Esophagus (tissue), 2 donors: ENCODE measurements at regions not wholly inside any gene's neighbourhood (a gene's known extent, or its start where the extent isn't known, plus 50 kb on each side); places are given as distances from the start of the nearest gene placed in this dataset.

Source experiments
- H3K27ac ChIP-seq, 2 donors: one replicate each; pipeline ENCODE4 v1.5.1; 2013; ENCODE audit warnings: low read depth in 2 of 2, mild to moderate bottlenecking in 2 of 2, inconsistent platforms in 1 of 2, low read length in 1 of 2, moderate library complexity in 1 of 2
- H3K27me3 ChIP-seq, 2 donors: one replicate each; pipeline ENCODE4 v1.6.1; 2013; ENCODE audit warnings: low read length in 2 of 2, control low read depth in 1 of 2, mild to moderate bottlenecking in 1 of 2; ENCODE audit not compliant: insufficient read depth in 2 of 2, control insufficient read depth in 1 of 2
- H3K36me3 ChIP-seq, 2 donors: one replicate each; pipeline ENCODE4 v1.6.1; 2013; ENCODE audit warnings: low read length in 1 of 2; ENCODE audit not compliant: control insufficient read depth in 2 of 2, insufficient read depth in 2 of 2
- H3K4me1 ChIP-seq, 2 donors: one replicate each; pipeline ENCODE4 v1.6.1; 2013; ENCODE audit warnings: low read length in 1 of 2; ENCODE audit not compliant: control insufficient read depth in 2 of 2, insufficient read depth in 2 of 2
- H3K4me3 ChIP-seq, 2 donors: one replicate each; pipeline ENCODE4 v1.5.1; 2013; ENCODE audit warnings: low read length in 2 of 2, mild to moderate bottlenecking in 2 of 2, low read depth in 1 of 2, moderate library complexity in 1 of 2
- H3K9me3 ChIP-seq, 2 donors: one replicate each; pipeline ENCODE4 v1.6.1; 2013; ENCODE audit warnings: mild to moderate bottlenecking in 2 of 2, low read depth in 1 of 2, low read length in 1 of 2, moderate library complexity in 1 of 2; ENCODE audit not compliant: control insufficient read depth in 2 of 2, insufficient read depth in 1 of 2
- WGBS, 2 donors: extraction: QIAGEN DNeasy Blood & Tissue Kit; methylation state at CpG; one replicate each; pipeline ENCODE4 v1.1.7; 2013; 5-methylcytosine and 5-hydroxymethylcytosine counted together
- donor health status: healthy with polysubstance abuse.
- donor health status: Bipolar disorder and iron deficiency.

GRCh38 chr2:120579916-120580685, 155.6 kb upstream of the GLI2 start:
- no peaks in the 10 kb centered on the region for H3K36me3 ChIP-seq
- H3K27me3 ChIP-seq: peaks cover 0 to 2% of the 10 kb centered on the region in 2 donors
- H3K27ac ChIP-seq: no peak overlapping the region
- 81 to 82% methylated on average over 11 of the region's 11 CpGs for WGBS, 2 donors
- peaks cover 0 to 4% of the 10 kb centered on the region in 2 donors for H3K9me3 ChIP-seq
- peaks cover 0 to 5% of the 10 kb centered on the region in 2 donors for H3K4me1 ChIP-seq
- H3K4me3 ChIP-seq: no peak overlapping the region

GRCh38 chr2:120580709-120581108, 155.0 kb upstream of the GLI2 start:
- Histone ChIP-seq H3K4me1 (peaks cover 0 to 5% of the 10 kb centered on the region in 2 donors), H3K27ac (no peak overlapping the region), H3K9me3 (peaks cover 0 to 4% of the 10 kb centered on the region in 2 donors), H3K36me3 (no peaks in the 10 kb centered on the region), H3K4me3 (no peak overlapping the region), H3K27me3 (peaks cover 0 to 2% of the 10 kb centered on the region in 2 donors)
- 58 to 61% methylated on average over 18 of the region's 18 CpGs for WGBS, 2 donors

GRCh38 chr2:120583121-120583520, 152.5 kb upstream of the GLI2 start:
- H3K27me3 ChIP-seq: peaks cover 0 to 2% of the 10 kb centered on the region in 2 donors
- 88 to 95% methylated on average over 5 of the region's 5 CpGs for WGBS, 2 donors

DNA sequence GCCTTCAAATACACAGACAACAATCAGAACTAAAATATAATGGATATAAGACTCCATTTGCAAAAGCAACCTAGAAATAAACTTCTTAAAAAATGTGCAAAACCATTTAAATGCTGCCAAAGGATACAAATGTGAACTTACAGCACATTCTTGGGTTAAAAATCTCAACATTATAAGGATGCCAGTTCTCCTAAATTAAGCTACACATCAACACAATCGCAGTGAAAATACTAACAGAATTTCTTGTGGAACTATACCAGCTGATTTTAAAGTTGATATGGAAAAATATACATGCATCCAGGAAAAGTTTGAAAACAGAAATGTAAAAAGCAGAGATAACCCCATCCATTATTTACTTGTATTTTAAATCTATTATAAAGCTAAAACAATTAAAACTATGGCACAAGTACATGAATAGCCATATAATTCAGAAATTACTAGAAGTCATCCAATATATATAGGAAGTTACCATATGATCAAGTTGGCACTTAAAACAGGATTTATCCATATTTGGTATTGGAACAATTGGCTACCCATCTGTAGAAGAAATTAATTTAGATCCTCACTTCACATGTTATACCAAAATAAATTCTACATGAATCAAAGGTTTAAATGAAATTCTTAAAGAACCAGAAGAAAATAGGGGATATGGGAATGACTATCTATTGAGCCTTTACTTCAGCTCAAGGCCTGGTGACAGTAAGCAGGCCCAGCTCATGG, 151.7 kb upstream of the GLI2 start:
- Histone ChIP-seq H3K27ac (no peak overlapping the region), H3K36me3 (no peaks in the 10 kb centered on the region), H3K27me3 (peaks cover 0 to 5% of the 10 kb centered on the region in 2 donors), H3K4me1 (peaks cover 4 to 12% of the 10 kb centered on the region in 2 donors), H3K4me3 (no peak overlapping the region), H3K9me3 (peaks cover 0 to 4% of the 10 kb centered on the region in 2 donors)
- 89 to 93% methylated on average over 1 of the region's 1 CpG for WGBS, 2 donors

More at GRCh38 chr2:120583121-120583520, 152.5 kb upstream of the GLI2 start:
- no peaks in the 10 kb centered on the region for H3K36me3 ChIP-seq
- peaks cover 4 to 12% of the 10 kb centered on the region in 2 donors for H3K4me1 ChIP-seq
- no peak overlapping the region for H3K4me3 ChIP-seq
- H3K9me3 ChIP-seq: peaks cover 0 to 4% of the 10 kb centered on the region in 2 donors
- no peak overlapping the region for H3K27ac ChIP-seq

GRCh38 chr2:120586507-120587278, 149.0 kb upstream of the GLI2 start:
- Histone ChIP-seq H3K4me1 (peaks cover 4 to 7% of the 10 kb centered on the region in 2 donors), H3K4me3 (peak overlapping the region in 1 of 2 donors; percentile 9), H3K27ac (no peak overlapping the region), H3K9me3 (no peaks in the 10 kb centered on the region), H3K27me3 (peaks cover 0 to 3% of the 10 kb centered on the region in 2 donors), H3K36me3 (no peaks in the 10 kb centered on the region)
- 26 to 30% methylated on average over 40 to 41 of the region's 41 CpGs for WGBS, 2 donors

- Histone ChIP-seq H3K36me3 (no peaks in the 10 kb centered on the region), H3K4me1 (peaks cover 4 to 7% of the 10 kb centered on the region in 2 donors), H3K27me3 (peaks cover 0 to 3% of the 10 kb centered on the region in 2 donors), H3K27ac (no peak overlapping the region), H3K9me3 (no peaks in the 10 kb centered on the region), H3K4me3 (peak overlapping the region in 1 of 2 donors; percentile 9)
- WGBS, 2 donors: 6 to 8% methylated on average over 64 to 68 of the region's 68 CpGs
These were observed 148.2 kb upstream of the GLI2 start for GRCh38 chr2:120587279-120587996.

GRCh38 chr2:120587997-120588336, 147.7 kb upstream of the GLI2 start:
- H3K27me3 ChIP-seq: peaks cover 0 to 3% of the 10 kb centered on the region in 2 donors
- H3K36me3 ChIP-seq: no peaks in the 10 kb centered on the region
- no peak overlapping the region for H3K27ac ChIP-seq
- WGBS, 2 donors: 72 to 75% methylated on average over 6 of the region's 6 CpGs
- H3K4me3 ChIP-seq: no peak overlapping the region
- no peaks in the 10 kb centered on the region for H3K9me3 ChIP-seq
- H3K4me1 ChIP-seq: peaks cover 4 to 7% of the 10 kb centered on the region in 2 donors

GRCh38 chr2:120589771-120590608, 145.7 kb upstream of the GLI2 start:
- WGBS, 2 donors: 82% methylated on average over 8 of the region's 8 CpGs
- Histone ChIP-seq H3K4me3 (no peak overlapping the region), H3K27ac (no peak overlapping the region), H3K9me3 (no peaks in the 10 kb centered on the region), H3K36me3 (no peaks in the 10 kb centered on the region), H3K27me3 (peaks cover 0 to 3% of the 10 kb centered on the region in 2 donors), H3K4me1 (peaks cover 4 to 7% of the 10 kb centered on the region in 2 donors)
